Testis (tissue), 2 donors: ENCODE measurements at regions not wholly inside any gene's neighbourhood (a gene's known extent, or its start where the extent isn't known, plus 50 kb on each side); places are given as distances from the start of the nearest gene placed in this dataset.

Experiments
- POLR2A ChIP-seq: fragments of 450-650 bp; IDR thresholded peaks from one replicate; pipeline ENCODE4 v1.6.1; 2017; ENCODE audit warnings: antibody characterized with exemption, mild to moderate bottlenecking, moderate library complexity
- TF ChIP-seq, protein P1 (sequence below), 3 experiments: fragments of 450-650 bp in 2 of 3; fragments of 200-600 bp in 1 of 3; sonication (generic) in 1 of 3; IDR thresholded peaks; one replicate each; pipeline ENCODE4 v1.5.1; 2016 to 2019; ENCODE audit warnings: antibody characterized with exemption in 3 of 3, mild to moderate bottlenecking in 2 of 3, moderate library complexity in 1 of 3

- TF ChIP-seq POLR2A = no peak
- TF ChIP-seq, protein P1, sequence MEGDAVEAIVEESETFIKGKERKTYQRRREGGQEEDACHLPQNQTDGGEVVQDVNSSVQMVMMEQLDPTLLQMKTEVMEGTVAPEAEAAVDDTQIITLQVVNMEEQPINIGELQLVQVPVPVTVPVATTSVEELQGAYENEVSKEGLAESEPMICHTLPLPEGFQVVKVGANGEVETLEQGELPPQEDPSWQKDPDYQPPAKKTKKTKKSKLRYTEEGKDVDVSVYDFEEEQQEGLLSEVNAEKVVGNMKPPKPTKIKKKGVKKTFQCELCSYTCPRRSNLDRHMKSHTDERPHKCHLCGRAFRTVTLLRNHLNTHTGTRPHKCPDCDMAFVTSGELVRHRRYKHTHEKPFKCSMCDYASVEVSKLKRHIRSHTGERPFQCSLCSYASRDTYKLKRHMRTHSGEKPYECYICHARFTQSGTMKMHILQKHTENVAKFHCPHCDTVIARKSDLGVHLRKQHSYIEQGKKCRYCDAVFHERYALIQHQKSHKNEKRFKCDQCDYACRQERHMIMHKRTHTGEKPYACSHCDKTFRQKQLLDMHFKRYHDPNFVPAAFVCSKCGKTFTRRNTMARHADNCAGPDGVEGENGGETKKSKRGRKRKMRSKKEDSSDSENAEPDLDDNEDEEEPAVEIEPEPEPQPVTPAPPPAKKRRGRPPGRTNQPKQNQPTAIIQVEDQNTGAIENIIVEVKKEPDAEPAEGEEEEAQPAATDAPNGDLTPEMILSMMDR (IDR thresholded peaks at IDR 0.05) = no peak
Observed at GRCh38 chr11:95363164-95363563, 132.2 kb upstream of the SESN3 start.
